ENCODE measurements at regions not wholly inside any gene's neighbourhood (a gene's known extent, or its start where the extent isn't known, plus 50 kb on each side); places are given as distances from the start of the nearest gene placed in this dataset.
A peak's percentile ranks its signal among the peaks of the same experiment; 100 is the strongest.

GRCh38 chr7:132666774-132667172 is 90.5 kb upstream of the PLXNA4 start:
- DNase-seq (ENCODE audit: low spot score) = no peak

GRCh38 chr7:132666071-132666773 is 90.0 kb upstream of the PLXNA4 start:
- no peak for DNase-seq (ENCODE audit: low spot score)

DNA sequence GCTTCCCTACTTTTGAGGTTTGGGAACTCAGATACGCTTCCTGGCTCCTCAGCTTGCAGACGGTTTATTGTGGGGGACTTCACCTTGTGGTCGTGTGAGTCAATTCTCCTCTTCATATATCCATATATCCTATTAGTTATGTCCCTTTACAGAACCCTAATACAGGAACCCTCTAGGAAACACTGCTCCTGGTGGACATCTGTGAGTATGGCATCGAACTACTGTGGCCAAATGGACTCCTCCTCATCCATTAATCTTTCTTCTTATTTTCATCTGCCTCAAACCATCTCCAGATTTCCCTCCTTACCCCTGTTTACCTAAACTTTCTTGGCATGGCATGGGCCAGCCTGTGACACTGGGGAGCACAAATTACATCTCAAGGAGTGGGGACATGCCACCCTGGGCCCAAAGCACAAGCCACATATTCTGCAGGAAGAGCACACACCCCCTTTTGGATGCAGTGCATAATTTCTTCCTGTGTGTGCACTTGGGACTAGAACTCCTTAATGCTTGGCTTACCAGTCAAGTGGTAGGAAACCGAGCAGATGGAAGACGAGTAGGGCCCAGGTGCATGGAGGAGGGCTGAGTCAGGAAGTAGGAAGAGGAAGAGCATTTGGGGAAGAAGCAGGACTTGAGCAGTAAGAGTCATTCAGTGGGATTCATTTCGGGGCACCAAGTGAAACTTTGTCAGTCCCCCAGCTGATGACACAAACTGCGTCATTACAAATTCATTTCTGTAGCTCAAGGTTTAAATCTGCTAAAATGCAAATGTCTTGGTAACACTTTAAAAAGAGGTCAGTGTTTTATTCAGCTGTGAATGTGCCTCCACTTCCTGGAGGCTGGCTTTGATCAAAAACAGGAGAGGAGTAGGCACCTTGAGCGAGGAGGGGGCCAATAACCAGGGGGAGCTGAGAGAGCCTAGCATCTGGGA is 80.8 kb upstream of the PLXNA4 start:
- DNase-seq (ENCODE audit: low spot score) = no peak

DNA sequence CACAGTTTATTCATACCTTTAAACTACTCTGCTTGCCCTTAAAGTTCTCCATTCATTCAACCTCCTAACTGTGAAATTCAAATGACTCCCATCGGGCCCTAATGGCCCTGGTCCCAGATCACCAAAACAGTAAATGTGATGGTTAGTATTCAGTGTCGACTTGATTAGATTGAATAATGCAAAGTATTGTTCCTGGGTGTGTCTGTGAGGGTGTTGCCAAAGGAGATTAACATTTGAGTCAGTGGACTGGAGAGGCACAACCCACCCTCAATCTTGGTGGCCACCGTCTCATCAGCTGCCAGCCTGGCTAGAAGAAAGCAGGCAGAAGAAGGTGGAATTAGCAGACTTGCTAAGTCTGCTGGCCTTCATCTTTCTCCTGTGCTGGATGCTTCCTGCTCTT is 80.1 kb upstream of the PLXNA4 start:
- DNase-seq (ENCODE audit: low spot score) = no peak

DNA sequence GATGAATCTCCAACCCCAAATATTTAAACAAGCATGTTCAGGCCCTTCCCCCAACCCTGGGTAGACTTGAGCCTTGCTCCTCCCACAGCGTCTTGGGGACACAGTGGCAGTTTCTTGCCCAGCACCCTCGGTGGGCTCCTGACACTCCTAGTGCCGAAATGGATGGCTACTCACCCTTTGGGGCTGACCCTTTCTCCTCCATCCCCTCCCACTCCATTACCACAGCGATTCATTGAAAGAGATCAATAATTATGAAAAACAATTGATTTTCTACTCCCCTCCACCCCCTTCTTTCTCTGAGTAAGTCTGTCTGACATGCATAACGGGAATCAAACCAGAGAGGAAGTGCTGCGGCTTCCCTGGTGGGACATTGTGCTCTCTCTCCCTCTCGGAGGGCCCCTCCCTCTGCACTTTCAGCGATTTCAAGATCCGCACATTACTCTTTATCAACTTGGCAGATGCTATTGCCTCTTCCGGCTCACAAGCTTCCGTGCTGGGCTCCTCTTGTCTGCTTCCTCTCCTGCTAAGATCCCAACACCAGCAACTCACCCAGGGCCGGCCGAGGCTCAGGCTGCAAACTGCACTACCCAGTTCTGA is 79.0 kb upstream of the PLXNA4 start:
- no peak for DNase-seq (ENCODE audit: low spot score)

DNA sequence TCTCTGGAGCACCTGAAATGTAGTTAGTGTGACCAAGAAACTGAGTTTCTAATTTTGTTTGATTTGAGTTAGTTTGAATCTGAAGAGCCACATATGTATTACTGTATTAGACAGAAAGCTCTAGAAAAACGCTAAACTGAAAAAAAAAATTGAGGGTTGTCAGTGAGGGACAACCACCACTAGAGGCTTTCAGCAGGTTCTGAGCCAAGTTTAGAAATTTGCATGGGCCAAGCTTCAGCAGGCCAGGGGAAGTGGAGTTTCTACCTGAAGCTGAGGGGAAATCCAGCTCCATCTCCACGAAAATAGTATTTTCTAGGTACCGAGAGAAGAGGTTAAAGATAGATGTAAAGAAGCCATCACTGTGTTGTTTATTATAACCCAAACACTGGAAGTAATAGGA is 77.9 kb upstream of the PLXNA4 start:
- DNase-seq (ENCODE audit: low spot score) = no peak

DNA sequence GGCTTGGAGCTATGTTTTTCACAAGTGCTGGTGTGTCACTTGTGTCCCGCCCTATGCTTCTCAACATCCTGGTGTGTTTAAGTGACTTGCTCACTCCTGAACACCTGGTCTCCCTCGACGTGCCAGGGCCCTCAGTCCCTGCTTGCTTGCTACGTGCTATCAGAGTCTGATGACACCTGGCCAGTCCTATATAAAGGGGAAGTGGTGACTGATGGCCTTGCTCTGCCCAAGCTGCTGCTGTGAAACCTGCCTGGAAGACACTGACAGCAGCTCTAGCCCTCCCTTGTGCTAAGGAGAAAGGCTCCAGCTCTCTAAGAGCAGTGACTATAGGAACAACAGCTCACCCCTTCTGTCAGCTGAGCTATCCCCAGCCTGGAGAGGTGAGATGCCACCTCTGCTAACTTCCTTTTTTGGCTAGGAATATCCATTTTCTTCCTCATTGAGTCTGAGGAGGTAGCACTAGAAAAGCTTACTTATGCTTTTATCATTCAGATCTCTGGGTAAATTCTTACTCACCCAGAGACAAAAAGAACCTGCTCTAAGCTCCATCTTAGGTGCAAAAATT is 77.2 kb upstream of the PLXNA4 start:
- DNase-seq (ENCODE audit: low spot score) = no peak

DNA sequence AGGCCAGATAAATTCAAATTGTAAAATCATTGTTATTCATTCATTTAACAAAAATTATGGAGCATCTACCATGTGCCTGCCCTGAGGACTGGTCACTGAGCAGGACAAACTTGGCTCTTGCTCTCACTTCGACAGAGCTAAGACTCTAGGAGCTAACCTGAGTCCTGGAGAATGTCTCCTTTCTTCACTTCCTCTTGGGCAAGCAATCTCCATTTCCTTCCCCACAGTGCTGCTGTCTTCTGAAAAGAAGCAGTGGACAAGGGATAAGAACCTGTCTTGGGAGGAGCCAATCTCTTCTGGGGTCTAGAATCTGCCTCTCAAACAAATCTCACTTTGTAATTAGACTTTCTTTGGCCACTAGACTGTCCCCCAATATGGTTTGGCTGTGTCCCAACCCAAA is 76.2 kb upstream of the PLXNA4 start:
- DNase-seq (ENCODE audit: low spot score) = no peak

- peak; percentile 44 for DNase-seq (ENCODE audit: low spot score)
These were observed 74.2 kb upstream of the PLXNA4 start for GRCh38 chr7:132650498-132650897.

- DNase-seq (ENCODE audit: low spot score) = no peak
These were observed 71.0 kb upstream of the PLXNA4 start for GRCh38 chr7:132647311-132647710.

DNA sequence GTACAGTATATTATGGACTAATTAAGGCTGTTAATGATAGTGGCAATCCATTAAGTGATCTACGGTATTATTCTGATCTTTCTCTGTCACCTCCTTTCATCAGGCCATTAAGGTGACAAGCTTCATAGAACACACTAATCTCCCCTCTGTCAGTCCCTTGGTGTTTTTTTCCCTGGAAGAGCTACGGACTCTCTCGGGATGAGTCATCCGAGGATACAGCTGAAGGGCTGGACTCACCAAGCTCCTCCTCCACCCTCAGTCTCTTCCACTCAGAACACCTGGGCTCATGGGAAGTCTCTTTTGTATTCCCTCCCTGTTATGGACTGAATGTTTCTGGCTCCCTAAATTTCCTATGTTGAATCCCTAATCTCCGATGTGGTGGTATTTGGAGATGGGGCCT is 69.8 kb upstream of the PLXNA4 start:
- DNase-seq (ENCODE audit: low spot score) = no peak

GRCh38 chr7:132643302-132643701 is 67.0 kb upstream of the PLXNA4 start:
- DNase-seq (ENCODE audit: low spot score) = no peak

GRCh38 chr7:132641238-132641637 is 65.0 kb upstream of the PLXNA4 start:
- DNase-seq (ENCODE audit: low spot score) = no peak

DNA sequence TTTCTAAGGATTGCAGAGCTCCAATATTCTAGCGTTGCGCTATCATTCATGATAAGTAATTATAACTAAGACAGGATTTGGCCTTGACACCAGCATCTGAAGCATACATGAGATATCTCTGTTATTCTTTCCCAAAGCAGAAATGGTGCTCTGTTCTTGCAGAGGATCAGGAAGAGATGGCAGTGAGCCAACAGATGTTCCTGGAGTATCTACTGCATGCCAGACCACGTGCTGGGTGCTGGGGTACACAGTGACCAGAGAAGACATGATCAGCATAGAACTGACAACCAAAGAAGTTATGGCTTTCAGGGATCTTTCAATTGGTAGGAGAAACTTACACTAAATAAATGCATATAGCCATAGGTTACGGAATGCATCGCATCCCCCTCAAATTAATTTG is 63.7 kb upstream of the PLXNA4 start:
- no peak for DNase-seq (ENCODE audit: low spot score)

- DNase-seq (ENCODE audit: low spot score) = no peak
These were observed 61.7 kb upstream of the PLXNA4 start for GRCh38 chr7:132638000-132638399.

DNA sequence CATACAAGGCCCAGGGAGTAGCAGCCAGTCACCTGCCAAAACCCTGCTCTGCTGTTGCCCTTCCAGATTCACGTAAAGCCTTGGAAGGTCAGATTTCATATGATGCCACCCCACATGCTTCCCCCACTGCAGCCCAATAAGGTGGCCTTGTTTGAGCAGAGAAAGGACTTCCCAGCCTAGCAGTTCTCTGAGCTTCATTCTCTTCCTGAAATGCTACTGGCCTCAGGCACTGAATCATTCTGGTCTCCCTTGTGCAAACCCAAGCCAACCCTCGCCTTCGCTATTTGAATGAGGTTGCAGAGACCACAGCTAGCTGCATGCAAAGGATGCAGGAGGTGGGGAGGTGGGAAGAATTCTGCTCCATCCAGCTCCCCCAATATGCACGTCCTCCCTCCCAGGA is 60.3 kb upstream of the PLXNA4 start:
- no peak for DNase-seq (ENCODE audit: low spot score)

DNA sequence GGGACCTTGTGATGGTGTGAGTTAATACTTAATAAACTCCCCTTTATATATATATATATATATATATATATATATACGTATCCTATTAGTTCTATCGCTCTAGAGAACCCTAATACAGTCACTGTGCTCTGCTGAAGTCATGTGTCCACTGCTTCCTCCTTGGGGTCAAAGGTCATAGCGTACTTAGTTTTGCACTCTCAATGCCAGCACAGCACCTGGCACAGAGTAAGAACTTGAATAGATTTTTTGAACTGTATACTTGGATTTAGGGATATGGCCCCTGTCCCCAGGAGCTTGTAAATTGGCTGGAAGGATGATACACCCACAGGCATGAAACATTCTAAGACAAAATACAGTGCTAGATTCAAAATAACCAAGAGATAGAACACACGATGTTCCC is 58.9 kb upstream of the PLXNA4 start:
- no peak for DNase-seq (ENCODE audit: low spot score)

- no peak for DNase-seq (ENCODE audit: low spot score)
These were observed 54.6 kb upstream of the PLXNA4 start for GRCh38 chr7:132630834-132631233.

All from hepatic stellate cell (primary cell).